H1 (cell line): ENCODE measurements at regions not wholly inside any gene's neighbourhood (a gene's known extent, or its start where the extent isn't known, plus 50 kb on each side); places are given as distances from the start of the nearest gene placed in this dataset.

Source experiments
- CTCF ChIA-PET: fragments of 300-600 bp; sonication (Branson Sonifier 250); formaldehyde crosslinking; loops from one replicate; lab custom pipeline; 2021; ENCODE audit not compliant: partially characterized antibody; lab: Charles Lee
- POLR2A ChIA-PET: fragments of 300-600 bp; sonication (Branson Sonifier 250); formaldehyde crosslinking; loops from one replicate; lab custom pipeline; 2021; ENCODE audit warnings: inconsistent platforms; ENCODE audit not compliant: partially characterized antibody; lab: Charles Lee
- DNase-seq, 2 experiments: peaks; one replicate each; pipeline versions ENCODE4 v3.0.0 to v3.0.0-alpha.2; 2010 to 2022; ENCODE audit warnings: low spot score in 2 of 2, low read depth in 1 of 2, mixed read lengths in 1 of 2
- FAIRE-seq: peaks from 2 replicates; lab custom pipeline; 2011; peaks lifted over from hg19 to GRCh38; lab: Jason Lieb, UNC
- H2AFZ ChIP-seq: 2 replicates; pipeline ENCODE4 v1.8.1; 2012; ENCODE audit warnings: low read length, inconsistent platforms
- H2AK5ac ChIP-seq: 2 replicates; pipeline ENCODE4 v1.6.1; 2013; ENCODE audit warnings: low read depth, low read length
- H2BK120ac ChIP-seq: replicated peaks from 2 replicates; pipeline ENCODE3; 2013; ENCODE audit warnings: low read depth, low read length, inconsistent platforms
- H2BK12ac ChIP-seq: 2 replicates; pipeline ENCODE4 v1.6.1; 2013; ENCODE audit warnings: low read depth, low read length
- H2BK15ac ChIP-seq: 2 replicates; pipeline ENCODE4 v1.6.1; 2013; ENCODE audit warnings: low read length
- H2BK20ac ChIP-seq: 2 replicates; pipeline ENCODE4 v1.6.1; 2013; ENCODE audit warnings: low read length
- H2BK5ac ChIP-seq: 2 replicates; pipeline ENCODE4 v1.6.1; 2013; ENCODE audit warnings: low read depth, low read length
- H3K14ac ChIP-seq: 2 replicates; pipeline ENCODE4 v1.6.1; 2013; ENCODE audit warnings: inconsistent platforms; ENCODE audit not compliant: insufficient read length
- H3K18ac ChIP-seq: 2 replicates; pipeline ENCODE4 v1.6.1; 2013; ENCODE audit warnings: low read length; ENCODE audit errors: extremely low read depth
- H3K23ac ChIP-seq: 2 replicates; pipeline ENCODE4 v1.6.1; 2013; ENCODE audit warnings: inconsistent platforms; ENCODE audit not compliant: insufficient read length
- H3K23me2 ChIP-seq: 2 replicates; pipeline ENCODE4 v1.6.1; 2013; ENCODE audit warnings: low read depth, low read length
- H3K27ac ChIP-seq: 2 replicates; pipeline ENCODE4 v1.6.1; 2011; ENCODE audit warnings: low read depth, low read length, inconsistent platforms
- H3K27me3 ChIP-seq, 4 experiments: replicated peaks in 1 of 4; 1 replicate in 1 of 4; 2 replicates in 3 of 4; pipeline versions ENCODE4 v1.6.1 to v1.8.1; 2011 to 2013; ENCODE audit warnings: low read length in 3 of 4, mild to moderate bottlenecking in 3 of 4, inconsistent platforms in 2 of 4, mixed read lengths in 2 of 4, moderate library complexity in 1 of 4; ENCODE audit not compliant: control insufficient read depth in 3 of 4, insufficient read depth in 3 of 4; ENCODE audit errors: extremely low read depth in 1 of 4
- H3K36me3 ChIP-seq, 4 experiments: 2 replicates each; pipeline versions ENCODE4 v1.6.1 to v1.8.1; 2011 to 2013; ENCODE audit warnings: mild to moderate bottlenecking in 4 of 4, low read length in 3 of 4, moderate library complexity in 2 of 4, control low read depth in 1 of 4, inconsistent platforms in 1 of 4; ENCODE audit not compliant: insufficient read depth in 4 of 4, control insufficient read depth in 2 of 4
- H3K4ac ChIP-seq: replicated peaks from 2 replicates; pipeline ENCODE3; 2013; ENCODE audit warnings: low read length, low read depth, mixed read lengths, inconsistent platforms; ENCODE audit not compliant: insufficient read length
- H3K4me1 ChIP-seq, 4 experiments: replicated peaks in 1 of 4; 1 replicate in 1 of 4; 2 replicates in 3 of 4; pipeline versions ENCODE4 v1.6.1 to v1.8.1; 2011 to 2013; ENCODE audit warnings: low read length in 3 of 4, inconsistent platforms in 2 of 4, mixed read lengths in 1 of 4; ENCODE audit not compliant: insufficient read depth in 4 of 4, control insufficient read depth in 3 of 4
- H3K4me2 ChIP-seq, 2 experiments: 2 replicates each; pipeline versions ENCODE4 v1.6.1 to v1.8.1; 2011 to 2013; ENCODE audit warnings: low read depth in 2 of 2, low read length in 2 of 2, control low read depth in 1 of 2, inconsistent platforms in 1 of 2, mild to moderate bottlenecking in 1 of 2; ENCODE audit not compliant: insufficient read depth in 1 of 2
- H3K4me3 ChIP-seq, 4 experiments: fragments of 200-600, 300-600 bp in 1 of 4; sonication (generic), shearing (Covaris generic), sonication (Bioruptor Twin) in 1 of 4; 2 replicates each; pipeline versions ENCODE4 v1.5.1 to v1.8.1; 2011 to 2016; ENCODE audit warnings: low read length in 4 of 4, low read depth in 3 of 4, control low read depth in 2 of 4, inconsistent platforms in 2 of 4, mild to moderate bottlenecking in 2 of 4, mixed read lengths in 1 of 4, moderate library complexity in 1 of 4; ENCODE audit not compliant: insufficient read depth in 2 of 4; ENCODE audit errors: extremely low read depth in 1 of 4
- H3K56ac ChIP-seq: replicated peaks from 2 replicates; pipeline ENCODE3; 2013; ENCODE audit warnings: low read depth, mild to moderate bottlenecking, mixed read lengths, low read length, inconsistent platforms; ENCODE audit not compliant: insufficient read length
- H3K79me1 ChIP-seq: 2 replicates; pipeline ENCODE4 v1.6.1; 2013; ENCODE audit warnings: low read depth, low read length, control low read depth
- H3K79me2 ChIP-seq, 2 experiments: 2 replicates each; pipeline versions ENCODE4 v1.6.1 to v1.8.1; 2012 to 2013; ENCODE audit warnings: low read length in 2 of 2, mild to moderate bottlenecking in 2 of 2, inconsistent platforms in 1 of 2; ENCODE audit not compliant: insufficient read depth in 2 of 2, control insufficient read depth in 1 of 2
- H3K9ac ChIP-seq, 4 experiments: replicated peaks in 1 of 4; 1 replicate in 1 of 4; 2 replicates in 3 of 4; pipeline versions ENCODE4 v1.6.1 to v1.8.1; 2011 to 2013; ENCODE audit warnings: low read depth in 3 of 4, low read length in 3 of 4, control low read depth in 2 of 4, mild to moderate bottlenecking in 2 of 4, moderate library complexity in 2 of 4, inconsistent platforms in 1 of 4; ENCODE audit errors: extremely low read depth in 1 of 4
- H3K9me3 ChIP-seq, 2 experiments: 2 replicates each; pipeline versions ENCODE4 v1.6.1 to v1.8.1; 2012 to 2013; ENCODE audit warnings: mild to moderate bottlenecking in 2 of 2, moderate library complexity in 2 of 2, control low read depth in 1 of 2, inconsistent platforms in 1 of 2, low read depth in 1 of 2, low read length in 1 of 2, mixed read lengths in 1 of 2; ENCODE audit not compliant: insufficient read depth in 2 of 2
- H4K20me1 ChIP-seq, 2 experiments: replicated peaks in 1 of 2; 2 replicates each; pipeline versions ENCODE3 to v1.8.1; 2011 to 2013; ENCODE audit warnings: inconsistent platforms in 2 of 2, low read length in 2 of 2, mild to moderate bottlenecking in 1 of 2; ENCODE audit not compliant: insufficient read depth in 2 of 2, control insufficient read depth in 1 of 2
- H4K5ac ChIP-seq: 2 replicates; pipeline ENCODE4 v1.6.1; 2013; ENCODE audit warnings: low read length, low read depth, mixed read lengths, inconsistent platforms; ENCODE audit not compliant: insufficient read length
- H4K8ac ChIP-seq: 2 replicates; pipeline ENCODE4 v1.8.0; 2013; ENCODE audit warnings: mild to moderate bottlenecking, moderate library complexity, low read length, inconsistent platforms; ENCODE audit not compliant: insufficient read depth; ENCODE audit errors: extremely low read depth
- H4K91ac ChIP-seq: replicated peaks from 2 replicates; pipeline ENCODE3; 2013; ENCODE audit warnings: low read length, mixed read lengths, inconsistent platforms; ENCODE audit not compliant: insufficient read length
- KDM1A ChIP-seq: fragments of 200-600, 300-600 bp; sonication (generic); IDR thresholded peaks from 2 replicates; pipeline ENCODE4 v1.7.1; 2016; ENCODE audit warnings: mild to moderate bottlenecking, low read length, borderline replicate concordance
- POLR2A ChIP-seq, 2 experiments: IDR thresholded peaks; 1 replicate in 1 of 2; 2 replicates in 1 of 2; pipeline ENCODE4 v1.6.1; 2011; ENCODE audit warnings: low read depth in 2 of 2, low read length in 2 of 2, mild to moderate bottlenecking in 2 of 2; ENCODE audit errors: control extremely low read depth in 1 of 2
- WGBS, 2 experiments: shearing (Covaris generic) in 1 of 2; methylation state at CpG; one replicate each; pipeline versions ENCODE4 v1.1.6 to v1.1.7; 2013 to 2015; ENCODE audit warnings: low lambda C conversion rate in 2 of 2, mixed read lengths in 2 of 2, inconsistent platforms in 1 of 2, low coverage in 1 of 2, missing lambda C conversion rate in 1 of 2; ENCODE audit not compliant: insufficient replicate concordance in 2 of 2, insufficient coverage in 1 of 2, insufficient read length in 1 of 2; ENCODE audit errors: extremely low coverage in 1 of 2, missing lambda C conversion rate in 1 of 2; 5-methylcytosine and 5-hydroxymethylcytosine counted together

GRCh38 chr1:24989082-24989481 is 59.0 kb upstream of the RUNX3 start:
- H3K36me3 ChIP-seq, result no peaks in the 10 kb centered on the region
- no peak overlapping the region for H3K23ac ChIP-seq
- H3K14ac ChIP-seq, result no peak overlapping the region
- H4K8ac ChIP-seq, result no peak overlapping the region
- no peak overlapping the region for H3K18ac ChIP-seq
- no peak overlapping the region for H2AFZ ChIP-seq
- no peaks in the 10 kb centered on the region for H3K9me3 ChIP-seq
- no peak overlapping the region for H4K5ac ChIP-seq
- H2BK120ac ChIP-seq, result no peak overlapping the region
- no peak for FAIRE-seq
- H2BK12ac ChIP-seq, result no peak overlapping the region
- H3K4me3 ChIP-seq, result no peak overlapping the region
- TF ChIP-seq KDM1A, result peak; percentile 35; the same call in 1 of the 2 replicates
- TF ChIP-seq POLR2A (IDR thresholded peaks at IDR 0.05; ENCODE audit: control extremely low read depth in 1 of 2, low read depth in 2 of 2, low read length in 2 of 2), result no peak
- ChIA-PET POLR2A (no interaction called here), CTCF (interaction anchor here (1.1 to 2.6 kb wide), 3 partner anchors 15 to 141 kb away, joined by 3 to 7 read pairs (median 3); no protein-coding TSS in a partner anchor)
- H2BK20ac ChIP-seq, result no peak overlapping the region
- no peak overlapping the region for H2AK5ac ChIP-seq
- H3K4me2 ChIP-seq, result no peak overlapping the region
- H2BK5ac ChIP-seq, result no peak overlapping the region
- no peak overlapping the region for H3K56ac ChIP-seq
- no peaks in the 10 kb centered on the region for H3K23me2 ChIP-seq
- no peaks in the 10 kb centered on the region for H3K79me1 ChIP-seq
- H3K4ac ChIP-seq, result no peak overlapping the region
- H3K79me2 ChIP-seq, result no peaks in the 10 kb centered on the region
- WGBS, 2 experiments, result 87% methylated on average over 1 of the region's 2 CpGs; no CpG with 5 or more reads in 1 of the 2 experiments
- no peaks in the 10 kb centered on the region for H4K20me1 ChIP-seq
- no peak overlapping the region for H4K91ac ChIP-seq
- DNase-seq, result no peak
- 0 out of 7 replicates have a peak, but pooled peaks cover 0 to 2% (median 0%) of the 10 kb centered on the region in 4 experiments for H3K4me1 ChIP-seq
- no peak overlapping the region for H2BK15ac ChIP-seq
- H3K9ac ChIP-seq, result no peak overlapping the region
- H3K27ac ChIP-seq, result no peak overlapping the region
- H3K27me3 ChIP-seq, result no peaks in the 10 kb centered on the region
